NCI-H1436 (cell line): ENCODE measurements at regions not wholly inside any gene's neighbourhood (a gene's known extent, or its start where the extent isn't known, plus 50 kb on each side); places are given as distances from the start of the nearest gene placed in this dataset.
A peak's percentile ranks its signal among the peaks of the same experiment; 100 is the strongest.

ENCODE experiments used
- DNase-seq: peaks from one replicate; lab custom pipeline; 2025; lab: John Stamatoyannopoulos, UW

DNA sequence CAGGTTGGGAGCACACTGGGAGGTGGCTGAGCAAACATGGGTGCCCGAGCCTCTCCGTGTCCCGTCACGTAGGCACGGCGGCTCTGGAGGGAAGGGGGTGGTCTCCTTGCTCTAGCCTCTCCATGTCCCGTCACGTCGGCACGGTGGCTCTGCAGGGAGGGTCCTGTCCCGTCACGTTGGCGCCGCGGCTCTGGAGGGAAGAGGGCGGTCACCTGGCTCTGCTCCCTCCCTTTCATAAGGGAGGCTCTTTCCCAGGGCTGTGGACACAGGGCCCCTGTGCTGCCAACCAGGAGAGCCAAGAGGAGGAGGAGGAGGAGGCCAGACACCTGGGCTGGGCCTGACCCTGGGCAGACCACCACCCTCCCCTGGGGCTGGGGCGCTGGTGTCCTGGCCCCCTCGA is 1173.7 kb downstream of the BRD1 start:
- no peak for DNase-seq

GRCh38 chr22:48653306-48653705 is 1174.4 kb downstream of the BRD1 start:
- DNase-seq: no peak

DNA sequence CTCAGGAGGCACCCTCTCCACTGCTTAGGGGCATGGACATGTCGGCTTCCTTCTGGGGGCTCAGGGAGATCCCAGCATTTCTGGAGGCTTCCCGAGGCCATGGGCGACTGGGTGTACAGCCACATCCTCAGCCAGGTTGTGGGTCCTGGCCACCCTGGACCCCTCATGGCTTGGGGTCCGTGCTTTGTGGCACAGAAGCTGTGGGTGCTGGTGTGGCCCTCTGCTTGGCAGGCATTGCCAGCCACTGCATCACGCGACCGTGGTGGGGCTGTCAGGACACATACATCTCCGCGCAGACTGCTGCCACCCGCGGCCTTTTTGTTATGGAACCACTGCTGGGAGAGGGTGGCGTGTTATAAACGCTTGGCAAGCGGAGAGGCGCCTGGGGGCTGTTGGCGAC is 1174.9 kb downstream of the BRD1 start:
- DNase-seq: no peak

- no peak for DNase-seq
Observed at GRCh38 chr22:48651981-48652538, 1175.6 kb downstream of the BRD1 start.

GRCh38 chr22:48651036-48651890 is 1176.4 kb downstream of the BRD1 start:
- no peak for DNase-seq

GRCh38 chr22:48650323-48651035 is 1177.2 kb downstream of the BRD1 start:
- DNase-seq: no peak

GRCh38 chr22:48649466-48649865 is 1178.2 kb downstream of the BRD1 start:
- DNase-seq: no peak

- DNase-seq: no peak
Observed at GRCh38 chr22:48649031-48649430, 1178.6 kb downstream of the BRD1 start.

GRCh38 chr22:48647606-48648515 is 1179.8 kb downstream of the BRD1 start:
- DNase-seq: no peak

DNA sequence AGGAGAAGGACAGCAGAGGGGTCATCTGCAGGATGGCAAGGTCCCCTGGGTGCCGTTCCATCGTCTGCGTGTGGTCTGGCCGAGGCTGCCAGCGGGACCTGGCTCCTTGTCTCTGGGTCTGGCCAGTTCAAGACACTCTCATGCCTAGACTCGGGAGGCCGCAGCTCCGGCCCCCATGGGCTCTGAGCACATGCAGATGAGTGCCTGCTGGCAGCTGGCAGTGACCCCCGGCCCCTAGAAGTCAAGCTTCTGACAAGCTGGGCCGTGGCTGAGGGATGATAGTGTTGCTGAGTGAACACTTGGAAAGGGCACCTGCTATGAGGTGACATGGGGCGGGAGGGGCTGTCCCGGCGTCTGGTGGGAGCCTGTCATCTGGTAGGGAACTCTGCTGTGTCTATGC is 1180.6 kb downstream of the BRD1 start:
- DNase-seq: no peak

DNA sequence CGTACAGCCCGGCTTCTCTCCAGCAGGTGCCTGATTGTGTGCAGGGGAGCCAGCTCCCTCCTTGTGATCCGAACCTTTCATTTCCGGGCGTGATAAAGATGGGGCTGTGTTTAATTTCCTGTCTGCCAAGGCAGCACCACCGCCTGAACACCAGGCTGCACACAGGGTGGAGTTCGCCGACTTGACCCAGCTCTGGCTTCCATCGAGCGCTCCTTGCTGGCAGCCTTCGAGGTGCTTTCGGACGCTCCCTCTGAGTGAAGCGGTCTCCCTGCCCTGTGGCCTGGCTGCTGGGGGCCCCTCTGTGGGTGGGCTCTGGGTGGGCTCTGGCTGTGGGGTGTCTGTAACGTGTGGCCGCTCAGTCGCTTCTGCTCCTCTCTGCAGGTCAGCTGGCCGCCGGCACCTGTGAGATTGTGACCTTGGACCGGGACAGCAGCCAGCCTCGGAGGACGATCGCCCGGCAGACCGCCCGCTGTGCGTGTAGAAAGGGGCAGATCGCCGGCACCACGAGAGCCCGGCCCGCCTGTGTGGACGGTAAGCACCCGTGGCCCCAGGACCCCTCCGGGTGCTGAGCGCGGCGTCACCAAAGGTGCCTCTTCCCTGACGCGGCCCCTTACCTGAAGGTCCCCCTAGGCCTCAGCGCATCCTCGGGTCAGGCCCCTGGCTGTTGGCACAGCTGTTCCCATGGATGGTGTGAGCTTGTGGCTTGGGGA is 1181.3 kb downstream of the BRD1 start:
- DNase-seq: no peak

DNA sequence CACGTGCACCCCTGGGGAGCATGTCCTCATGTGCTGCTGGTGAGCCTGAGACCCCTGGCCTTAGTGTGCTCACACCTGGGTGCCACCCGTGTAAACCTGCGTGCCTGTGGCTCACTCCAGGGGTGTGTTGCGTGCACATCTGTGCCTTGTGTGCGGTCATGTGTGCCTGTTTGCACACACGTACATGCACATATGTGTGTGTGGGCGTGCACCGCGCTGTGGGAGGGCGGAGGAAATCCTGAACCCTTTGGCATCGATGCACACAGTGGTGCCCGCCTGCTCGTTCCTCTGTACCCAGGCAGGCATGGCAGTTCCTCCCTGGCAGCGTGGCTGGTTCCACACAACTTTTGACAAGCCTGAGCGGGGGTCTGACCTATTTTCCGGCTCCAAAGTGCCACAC is 1181.9 kb downstream of the BRD1 start:
- DNase-seq: no peak

GRCh38 chr22:48644997-48645396 is 1182.7 kb downstream of the BRD1 start:
- DNase-seq: peak; percentile 23

GRCh38 chr22:48644108-48644507 is 1183.6 kb downstream of the BRD1 start:
- DNase-seq: no peak

GRCh38 chr22:48643066-48643731 is 1184.5 kb downstream of the BRD1 start:
- no peak for DNase-seq

GRCh38 chr22:48642550-48642949 is 1185.1 kb downstream of the BRD1 start:
- no peak for DNase-seq

DNA sequence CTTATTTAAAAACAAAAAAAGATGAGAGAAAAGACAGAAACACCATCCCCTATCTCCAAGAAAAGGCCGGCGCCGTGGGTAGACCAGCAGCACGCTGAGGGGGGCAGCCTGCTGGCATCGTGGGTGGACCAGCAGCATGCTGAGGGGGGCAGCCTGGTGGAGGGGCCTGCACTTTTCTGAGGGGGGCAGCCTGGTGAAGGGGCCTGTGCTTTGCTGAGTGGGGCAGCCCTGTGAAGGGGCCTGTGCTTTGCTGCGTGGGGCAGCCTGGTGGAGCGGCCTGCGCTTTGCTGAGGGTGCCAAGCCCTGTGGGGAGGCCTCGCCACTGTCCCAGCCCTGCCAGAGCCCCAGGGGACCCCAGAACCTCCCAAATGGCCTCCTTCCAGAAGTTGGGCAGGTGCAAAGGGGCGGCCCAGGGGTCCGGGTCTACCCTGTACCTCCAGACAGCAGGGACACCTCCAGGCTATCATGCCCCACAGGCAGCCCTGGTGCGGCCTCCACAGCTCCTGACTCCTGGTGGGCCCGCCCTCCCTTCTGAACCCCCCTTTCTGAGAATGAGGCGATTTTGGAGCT is 1185.7 kb downstream of the BRD1 start:
- DNase-seq: no peak

DNA sequence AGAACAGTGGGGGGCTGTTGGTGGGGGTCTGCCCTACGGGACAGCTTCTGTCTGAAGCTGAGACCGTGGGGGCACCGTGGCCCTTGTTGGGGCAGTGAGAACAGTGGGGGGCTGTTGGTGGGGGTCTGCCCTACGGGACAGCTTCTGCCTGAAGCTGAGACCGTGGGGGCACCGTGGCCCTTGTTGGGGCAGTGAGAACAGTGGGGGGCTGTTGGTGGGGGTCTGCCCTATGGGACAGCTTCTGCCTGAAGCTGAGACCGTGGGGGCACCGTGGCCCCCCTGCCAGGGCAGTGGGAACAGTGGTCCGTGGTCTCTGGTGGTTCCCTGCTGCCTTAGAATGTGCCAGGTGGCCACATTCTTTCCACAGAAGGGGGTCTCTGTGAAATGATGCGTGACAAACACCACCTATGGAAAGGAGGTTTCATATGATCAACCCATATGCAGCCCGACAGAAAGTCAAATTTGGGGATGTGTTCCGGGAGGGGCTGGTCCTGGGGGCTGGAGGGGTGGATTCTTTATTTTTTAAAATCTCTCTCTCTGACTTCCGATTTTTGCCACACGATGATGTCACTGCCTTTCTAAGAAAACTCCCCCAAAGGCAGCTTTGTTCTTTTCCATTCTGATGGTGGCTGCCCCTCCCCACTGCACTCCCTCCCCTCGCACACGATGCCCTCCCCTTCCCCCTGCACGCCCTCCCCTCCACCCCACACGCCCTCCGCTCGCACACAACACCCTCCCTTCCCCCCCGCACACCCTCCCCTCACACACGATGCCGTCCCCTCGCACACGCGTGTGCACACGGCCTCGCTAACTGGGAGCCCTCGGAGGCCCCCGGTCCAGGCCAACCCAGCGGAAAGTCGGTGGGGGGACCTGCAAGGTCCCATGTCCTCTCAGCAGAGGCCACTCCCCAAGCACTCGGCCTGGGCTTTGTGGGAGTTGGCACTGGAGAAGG is 1186.5 kb downstream of the BRD1 start:
- no peak for DNase-seq
